ENCODE measurements at regions not wholly inside any gene's neighbourhood (a gene's known extent, or its start where the extent isn't known, plus 50 kb on each side); places are given as distances from the start of the nearest gene placed in this dataset.

GRCh38 chr5:18375641-18376040, 741.4 kb downstream of the TAF11L14 start (continued):
- no peak for TF ChIP-seq CHD7 (IDR thresholded peaks at IDR 0.05; ENCODE audit: insufficient replicate concordance, low read length)
- TF ChIP-seq SIRT6 (IDR thresholded peaks at IDR 0.05; ENCODE audit: low read length) = no peak
- TF ChIP-seq JUND (IDR thresholded peaks at IDR 0.05; ENCODE audit: low read length) = no peak
- no peak for TF ChIP-seq JUN (IDR thresholded peaks at IDR 0.05; ENCODE audit: low read depth, low read length)
- no peak for TF ChIP-seq KDM5A (IDR thresholded peaks at IDR 0.05; ENCODE audit: low read length)
- TF ChIP-seq SAP30 (IDR thresholded peaks at IDR 0.05; ENCODE audit: insufficient read depth, insufficient replicate concordance, low read length) = no peak
- no peak for TF ChIP-seq EZH2 (IDR thresholded peaks at IDR 0.05; ENCODE audit: low read depth, low read length, severe bottlenecking)
- no peak for TF ChIP-seq CTBP2 (IDR thresholded peaks at IDR 0.05; ENCODE audit: borderline replicate concordance, insufficient read depth, insufficient read length, low read length)

Measured in H1 (cell line).